ENCODE measurements at regions not wholly inside any gene's neighbourhood (a gene's known extent, or its start where the extent isn't known, plus 50 kb on each side); places are given as distances from the start of the nearest gene placed in this dataset.

- no peak for TF ChIP-seq CTCF (IDR thresholded peaks at IDR 0.05)
- TF ChIP-seq POLR2A (IDR thresholded peaks at IDR 0.05), result no peak
Observed at GRCh38 chr9:28413471-28413870, 840.2 kb upstream of the C9orf72 start.
